Tibial artery (tissue), 4 donors: ENCODE measurements at regions not wholly inside any gene's neighbourhood (a gene's known extent, or its start where the extent isn't known, plus 50 kb on each side); places are given as distances from the start of the nearest gene placed in this dataset.
"Not testable (repeated sequence)": the region's sequence is repeated elsewhere in the genome, so short reads cannot be mapped to it uniquely, and the experiment has no call there.

Experiments used
- DNase-seq, 2 donors: peaks; one replicate each; pipeline ENCODE4 v3.0.0-alpha.2; 2019
- H3K27ac ChIP-seq, 2 donors: fragments of 200-600 bp; sonication (generic) in 1 of 2; 1 replicate in 1 of 2; 2 replicates in 1 of 2; pipeline ENCODE4 v1.5.1; 2018 to 2019; ENCODE audit warnings: mild to moderate bottlenecking in 1 of 2
- H3K27me3 ChIP-seq, 2 donors: fragments of 200-600 bp; sonication (generic) in 1 of 2; one replicate each; pipeline versions ENCODE4 v1.5.1 to v1.6.0; 2016 to 2019
- H3K36me3 ChIP-seq, 3 donors: fragments of 200-600 bp; sonication (generic) in 2 of 3; one replicate each; pipeline ENCODE4 v1.5.1; 2016 to 2019; ENCODE audit warnings: mild to moderate bottlenecking in 2 of 3
- H3K4me1 ChIP-seq, 4 donors: fragments of 200-600 bp; sonication (generic) in 2 of 4; 1 replicate in 3 of 4; 2 replicates in 1 of 4; pipeline ENCODE4 v1.5.1; 2016 to 2019
- H3K4me3 ChIP-seq, 2 donors: fragments of 200-600 bp; sonication (generic) in 1 of 2; 1 replicate in 1 of 2; 2 replicates in 1 of 2; pipeline ENCODE4 v1.5.1; 2018 to 2019; ENCODE audit warnings: mild to moderate bottlenecking in 2 of 2
- H3K9me3 ChIP-seq, 3 donors: fragments of 200-600 bp; sonication (generic) in 1 of 3; one replicate each; pipeline ENCODE4 v1.5.1; 2016 to 2019
- intact Hi-C: fragments of 100-400 bp; cut with DNase I; formaldehyde crosslinking; loops from one replicate; pipeline ENCODE4 v1.15.0; 2023; ENCODE audit warnings: low total_unique reads
- TF ChIP-seq, protein P1 (sequence below), 2 experiments: fragments of 200-600 bp in 1 of 2; fragments of 450-650 bp in 1 of 2; IDR thresholded peaks; one replicate each; pipeline ENCODE4 v1.5.1; 2017 to 2019; ENCODE audit warnings: antibody characterized with exemption in 2 of 2, mild to moderate bottlenecking in 1 of 2, moderate library complexity in 1 of 2

GRCh38 chr12:104906695-104907094, 51.4 kb downstream of the SLC41A2 start:
- Histone ChIP-seq H3K4me3 (no peak overlapping the region), H3K27me3 (no peaks in the 10 kb centered on the region), H3K4me1 (peaks cover 0 to 47% (median 13%) of the 10 kb centered on the region in 4 donors), H3K36me3 (no peaks in the 10 kb centered on the region), H3K9me3 (no peaks in the 10 kb centered on the region), H3K27ac (no peak overlapping the region)
- TF ChIP-seq, protein P1, sequence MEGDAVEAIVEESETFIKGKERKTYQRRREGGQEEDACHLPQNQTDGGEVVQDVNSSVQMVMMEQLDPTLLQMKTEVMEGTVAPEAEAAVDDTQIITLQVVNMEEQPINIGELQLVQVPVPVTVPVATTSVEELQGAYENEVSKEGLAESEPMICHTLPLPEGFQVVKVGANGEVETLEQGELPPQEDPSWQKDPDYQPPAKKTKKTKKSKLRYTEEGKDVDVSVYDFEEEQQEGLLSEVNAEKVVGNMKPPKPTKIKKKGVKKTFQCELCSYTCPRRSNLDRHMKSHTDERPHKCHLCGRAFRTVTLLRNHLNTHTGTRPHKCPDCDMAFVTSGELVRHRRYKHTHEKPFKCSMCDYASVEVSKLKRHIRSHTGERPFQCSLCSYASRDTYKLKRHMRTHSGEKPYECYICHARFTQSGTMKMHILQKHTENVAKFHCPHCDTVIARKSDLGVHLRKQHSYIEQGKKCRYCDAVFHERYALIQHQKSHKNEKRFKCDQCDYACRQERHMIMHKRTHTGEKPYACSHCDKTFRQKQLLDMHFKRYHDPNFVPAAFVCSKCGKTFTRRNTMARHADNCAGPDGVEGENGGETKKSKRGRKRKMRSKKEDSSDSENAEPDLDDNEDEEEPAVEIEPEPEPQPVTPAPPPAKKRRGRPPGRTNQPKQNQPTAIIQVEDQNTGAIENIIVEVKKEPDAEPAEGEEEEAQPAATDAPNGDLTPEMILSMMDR (IDR thresholded peaks at IDR 0.05), result no peak
- DNase-seq, result no peak
- intact Hi-C loops, result no loop called here

- H3K27me3 ChIP-seq, DNase-seq, H3K27ac ChIP-seq, H3K9me3 ChIP-seq, intact Hi-C loops, H3K36me3 ChIP-seq, H3K4me3 ChIP-seq: not testable (repeated sequence)
- peaks cover 0 to 56% (median 13%) of the 10 kb centered on the region in 4 donors for H3K4me1 ChIP-seq
Observed at GRCh38 chr12:104905446-104905845, 52.6 kb downstream of the SLC41A2 start.

DNA sequence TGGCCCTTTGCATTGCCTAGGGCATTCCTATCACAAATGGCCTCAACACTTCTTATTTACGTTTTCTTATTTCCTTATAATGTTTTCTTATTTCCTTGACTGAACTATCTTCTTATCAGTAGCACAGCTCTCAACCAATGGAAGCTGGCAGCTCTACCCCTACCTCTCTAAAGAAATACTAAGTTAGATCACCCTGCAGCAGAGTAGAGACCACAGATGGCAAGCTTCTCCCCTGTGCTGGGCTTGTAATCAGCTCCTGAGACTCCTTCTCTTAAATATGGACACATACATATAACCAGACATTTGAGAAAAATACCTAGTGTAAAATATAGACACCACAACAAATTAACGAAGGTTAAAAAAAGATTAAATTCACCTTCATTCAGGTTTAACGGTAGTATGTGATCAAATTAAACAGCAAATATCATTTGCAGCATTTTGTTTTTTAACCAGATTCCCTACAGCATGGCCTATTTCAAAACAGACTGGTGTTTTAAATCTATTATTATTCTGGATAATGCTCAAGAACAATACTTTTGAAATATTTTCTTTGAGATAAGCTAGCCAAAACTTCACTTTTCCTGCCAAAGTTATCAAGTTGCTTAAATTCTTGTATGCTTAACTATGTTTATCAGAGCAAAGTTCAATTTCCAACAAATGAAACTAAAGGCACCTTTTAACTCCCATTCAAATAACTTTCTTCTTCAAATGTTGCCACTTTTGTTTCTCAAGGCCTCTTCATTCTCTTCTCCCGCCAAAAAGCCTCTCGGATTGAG, 54.3 kb downstream of the SLC41A2 start:
- Histone ChIP-seq H3K36me3 (no peaks in the 10 kb centered on the region), H3K27me3 (no peaks in the 10 kb centered on the region), H3K4me3 (no peak overlapping the region), H3K9me3 (no peaks in the 10 kb centered on the region), H3K4me1 (peaks cover 0 to 49% (median 11%) of the 10 kb centered on the region in 4 donors), H3K27ac (peak overlapping the region; percentile 38 to 69)
- no peak for DNase-seq
- TF ChIP-seq, protein P1 (IDR thresholded peaks at IDR 0.05), result no peak
- intact Hi-C loops, result no loop called here

DNA sequence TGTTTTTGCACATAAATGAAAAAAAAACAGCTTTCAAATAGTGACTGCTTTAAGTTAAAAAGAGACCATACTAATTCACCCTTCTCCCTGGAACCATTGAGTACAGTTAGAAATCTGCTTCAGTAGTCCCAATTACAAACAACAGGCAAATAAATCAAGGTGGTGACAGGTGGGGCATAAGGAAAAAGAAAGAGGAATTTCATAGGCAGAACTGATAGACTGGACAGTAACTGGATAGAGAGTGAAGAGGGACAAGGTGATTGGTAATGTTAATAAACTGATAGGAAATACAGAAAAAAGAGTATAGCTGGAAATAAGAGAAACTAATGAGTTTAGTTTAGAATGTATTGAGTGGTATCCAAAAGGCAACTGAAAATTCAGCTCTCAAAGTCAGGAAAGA, 56.0 kb downstream of the SLC41A2 start:
- Histone ChIP-seq H3K9me3 (no peaks in the 10 kb centered on the region), H3K27me3 (no peaks in the 10 kb centered on the region), H3K27ac (peak overlapping the region; percentile 38 to 69), H3K4me3 (no peak overlapping the region), H3K4me1 (peaks cover 0 to 63% (median 13%) of the 10 kb centered on the region in 4 donors), H3K36me3 (no peaks in the 10 kb centered on the region)
- intact Hi-C loops, result no loop called here
- DNase-seq, result no peak
- TF ChIP-seq, protein P1 (IDR thresholded peaks at IDR 0.05), result no peak

DNA sequence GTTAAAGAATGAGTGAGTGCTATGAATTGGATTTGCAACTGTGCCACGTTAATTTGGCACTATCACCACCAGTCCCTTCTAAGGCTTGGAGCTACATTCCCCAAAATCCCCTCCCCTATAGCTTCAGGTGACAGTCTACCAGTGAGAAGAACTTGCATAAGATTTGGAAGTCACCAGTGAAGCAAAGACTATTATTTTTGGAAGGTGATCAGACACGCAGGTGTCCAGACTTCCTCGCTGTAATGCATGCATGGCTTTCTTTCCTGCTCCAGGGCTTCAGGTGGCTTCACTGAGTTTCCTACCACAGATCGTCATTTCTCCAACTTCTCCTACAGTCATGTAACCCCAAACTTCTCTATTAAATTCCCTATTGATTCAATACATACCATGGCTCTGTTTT, 61.4 kb downstream of the SLC41A2 start:
- H3K27me3 ChIP-seq, result no peaks in the 10 kb centered on the region
- TF ChIP-seq, protein P1 (IDR thresholded peaks at IDR 0.05), result no peak
- no peak overlapping the region for H3K4me3 ChIP-seq
- intact Hi-C loops, result no loop called here
- peaks cover 0 to 43% (median 2%) of the 10 kb centered on the region in 4 donors for H3K4me1 ChIP-seq
- no peak for DNase-seq
- no peaks in the 10 kb centered on the region for H3K36me3 ChIP-seq
- no peaks in the 10 kb centered on the region for H3K9me3 ChIP-seq
- no peak overlapping the region for H3K27ac ChIP-seq

DNA sequence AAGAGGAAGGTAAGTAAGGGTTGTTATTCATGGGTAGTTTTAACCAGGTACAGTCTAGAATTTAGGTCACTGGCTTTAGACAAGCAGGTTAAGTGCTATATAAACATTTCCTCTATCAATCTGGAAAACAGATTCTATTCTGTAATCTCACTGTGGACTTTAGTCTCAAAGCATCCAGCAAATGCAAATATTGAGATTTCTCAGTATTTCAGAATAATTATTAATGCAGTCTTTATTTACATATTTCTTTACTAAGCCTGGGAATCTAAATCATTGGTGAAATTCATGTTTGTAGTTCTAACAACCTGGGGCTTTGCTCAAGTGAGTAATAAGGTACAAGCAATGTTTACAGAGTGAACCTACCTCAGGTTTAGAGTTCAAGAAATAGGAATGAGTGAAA, 61.9 kb downstream of the SLC41A2 start:
- no peak overlapping the region for H3K27ac ChIP-seq
- H3K4me3 ChIP-seq, result no peak overlapping the region

More for the DNA sequence above, 61.9 kb downstream of the SLC41A2 start:
- no peak for DNase-seq
- Histone ChIP-seq H3K9me3 (no peaks in the 10 kb centered on the region), H3K27me3 (no peaks in the 10 kb centered on the region), H3K36me3 (no peaks in the 10 kb centered on the region), H3K4me1 (peaks cover 0 to 37% (median 2%) of the 10 kb centered on the region in 4 donors)
- intact Hi-C loops, result no loop called here
- TF ChIP-seq, protein P1 (IDR thresholded peaks at IDR 0.05), result no peak
